ENCODE measurements at regions not wholly inside any gene's neighbourhood (a gene's known extent, or its start where the extent isn't known, plus 50 kb on each side); places are given as distances from the start of the nearest gene placed in this dataset.

GRCh38 chr10:2543142-2543886 lies 524.0 kb upstream of the PFKP start:
- TF ChIP-seq, protein P1, sequence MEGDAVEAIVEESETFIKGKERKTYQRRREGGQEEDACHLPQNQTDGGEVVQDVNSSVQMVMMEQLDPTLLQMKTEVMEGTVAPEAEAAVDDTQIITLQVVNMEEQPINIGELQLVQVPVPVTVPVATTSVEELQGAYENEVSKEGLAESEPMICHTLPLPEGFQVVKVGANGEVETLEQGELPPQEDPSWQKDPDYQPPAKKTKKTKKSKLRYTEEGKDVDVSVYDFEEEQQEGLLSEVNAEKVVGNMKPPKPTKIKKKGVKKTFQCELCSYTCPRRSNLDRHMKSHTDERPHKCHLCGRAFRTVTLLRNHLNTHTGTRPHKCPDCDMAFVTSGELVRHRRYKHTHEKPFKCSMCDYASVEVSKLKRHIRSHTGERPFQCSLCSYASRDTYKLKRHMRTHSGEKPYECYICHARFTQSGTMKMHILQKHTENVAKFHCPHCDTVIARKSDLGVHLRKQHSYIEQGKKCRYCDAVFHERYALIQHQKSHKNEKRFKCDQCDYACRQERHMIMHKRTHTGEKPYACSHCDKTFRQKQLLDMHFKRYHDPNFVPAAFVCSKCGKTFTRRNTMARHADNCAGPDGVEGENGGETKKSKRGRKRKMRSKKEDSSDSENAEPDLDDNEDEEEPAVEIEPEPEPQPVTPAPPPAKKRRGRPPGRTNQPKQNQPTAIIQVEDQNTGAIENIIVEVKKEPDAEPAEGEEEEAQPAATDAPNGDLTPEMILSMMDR (IDR thresholded peaks at IDR 0.05), result no peak
- POLR2A ChIA-PET, result no interaction called here
- no peaks in the 10 kb centered on the region for H3K36me3 ChIP-seq (ENCODE audit: insufficient read depth, low read length)
- no peak overlapping the region for H3K27ac ChIP-seq (ENCODE audit: low read depth in 1 of 2, low read length in 2 of 2)
- Mint-ChIP-seq H3K4me3 (no peak overlapping the region), H3K27ac (no peak overlapping the region), H3K4me1 (ENCODE audit: low read depth) (peaks cover 6% of the 10 kb centered on the region), H3K36me3 (ENCODE audit: low read depth) (no peaks in the 10 kb centered on the region), H3K9me3 (no peaks in the 10 kb centered on the region), H3K27me3 (no peaks in the 10 kb centered on the region)
- ATAC-seq (ENCODE audit: poor library complexity) (no peak), DNase-seq (no peak)
- intact Hi-C loops (cut with DNase I, micrococcal nuclease), result no loop called here
- CTCF ChIA-PET, result no interaction called here
- no peaks in the 10 kb centered on the region for H3K27me3 ChIP-seq (ENCODE audit: control insufficient read depth in 1 of 2, insufficient read depth in 2 of 2, low read length in 2 of 2)
- H3K4me3 ChIP-seq (ENCODE audit: low read length), result no peak overlapping the region
- no peaks in the 10 kb centered on the region for H3K4me1 ChIP-seq (ENCODE audit: insufficient read depth, low read length)
- no peaks in the 10 kb centered on the region for H3K9me3 ChIP-seq (ENCODE audit: control insufficient read depth in 1 of 2, insufficient read depth in 1 of 2, low read length in 2 of 2)

DNA sequence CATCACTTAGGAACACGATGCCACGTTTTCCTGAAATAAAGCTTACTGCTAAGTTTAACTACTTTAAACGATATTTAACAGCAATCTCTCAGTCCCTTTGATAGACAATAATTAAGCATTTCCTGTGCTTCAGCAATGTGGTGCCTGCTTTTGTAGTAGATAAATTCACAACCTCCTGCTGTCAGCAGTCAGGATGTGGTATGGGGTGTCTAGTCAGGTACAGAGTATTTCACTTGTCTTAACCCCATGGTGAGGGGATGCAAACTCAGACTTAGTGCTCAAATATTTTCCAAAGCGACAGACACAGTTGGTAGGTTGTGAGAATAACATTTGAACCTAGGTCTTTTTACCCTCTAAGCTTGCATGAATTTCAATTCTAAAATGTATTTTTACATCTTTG lies 526.2 kb upstream of the PFKP start:
- no peaks in the 10 kb centered on the region for H3K9me3 Mint-ChIP-seq
- ChIA-PET POLR2A (no interaction called here), CTCF (no interaction called here)
- H3K4me1 Mint-ChIP-seq (ENCODE audit: low read depth), result peaks cover 6% of the 10 kb centered on the region
- Histone ChIP-seq H3K36me3 (ENCODE audit: insufficient read depth, low read length) (no peaks in the 10 kb centered on the region), H3K27me3 (ENCODE audit: control insufficient read depth in 1 of 2, insufficient read depth in 2 of 2, low read length in 2 of 2) (no peaks in the 10 kb centered on the region), H3K9me3 (ENCODE audit: control insufficient read depth in 1 of 2, insufficient read depth in 1 of 2, low read length in 2 of 2) (no peaks in the 10 kb centered on the region), H3K27ac (ENCODE audit: low read depth in 1 of 2, low read length in 2 of 2) (no peak overlapping the region), H3K4me3 (ENCODE audit: low read length) (no peak overlapping the region), H3K4me1 (ENCODE audit: insufficient read depth, low read length) (no peaks in the 10 kb centered on the region)
- no peak overlapping the region for H3K27ac Mint-ChIP-seq
- no peaks in the 10 kb centered on the region for H3K27me3 Mint-ChIP-seq
- peak in 1 of 14 experiments; percentile 7 for DNase-seq
- TF ChIP-seq, protein P1 (IDR thresholded peaks at IDR 0.05), result no peak
- no peak overlapping the region for H3K4me3 Mint-ChIP-seq
- intact Hi-C loops (cut with DNase I, micrococcal nuclease), result no loop called here
- ATAC-seq (ENCODE audit: poor library complexity), result peak; percentile 60
- no peaks in the 10 kb centered on the region for H3K36me3 Mint-ChIP-seq (ENCODE audit: low read depth)

DNA sequence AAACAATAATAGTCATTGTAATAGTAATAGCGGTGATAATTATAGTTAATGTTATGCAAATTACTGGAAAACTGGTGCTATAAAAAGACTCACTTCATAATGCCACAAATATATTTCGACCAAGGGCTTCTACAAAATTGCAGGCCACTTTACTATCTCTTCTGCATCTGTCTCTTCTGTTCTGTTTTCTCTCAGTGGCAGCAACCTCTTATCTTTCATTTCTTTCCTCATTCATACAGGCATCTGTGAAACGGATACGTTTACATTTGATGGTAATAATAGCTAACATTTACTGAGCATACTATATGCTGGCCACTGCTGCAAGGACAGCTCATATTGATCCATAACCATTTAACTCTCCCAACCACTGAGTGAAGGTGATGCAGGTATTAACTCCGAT lies 537.4 kb upstream of the PFKP start:
- no peak for ATAC-seq (ENCODE audit: poor library complexity)
- Mint-ChIP-seq H3K27ac (no peak overlapping the region), H3K4me1 (ENCODE audit: low read depth) (no peaks in the 10 kb centered on the region), H3K27me3 (no peaks in the 10 kb centered on the region), H3K36me3 (ENCODE audit: low read depth) (no peaks in the 10 kb centered on the region), H3K4me3 (no peak overlapping the region), H3K9me3 (no peaks in the 10 kb centered on the region)
- ChIA-PET POLR2A (no interaction called here), CTCF (no interaction called here)
- Histone ChIP-seq H3K4me3 (ENCODE audit: low read length) (no peak overlapping the region), H3K4me1 (ENCODE audit: insufficient read depth, low read length) (no peaks in the 10 kb centered on the region), H3K27ac (ENCODE audit: low read depth in 1 of 2, low read length in 2 of 2) (no peak overlapping the region), H3K27me3 (ENCODE audit: control insufficient read depth in 1 of 2, insufficient read depth in 2 of 2, low read length in 2 of 2) (peaks cover 0 to 3% of the 10 kb centered on the region in 2 experiments), H3K36me3 (ENCODE audit: insufficient read depth, low read length) (no peaks in the 10 kb centered on the region), H3K9me3 (ENCODE audit: control insufficient read depth in 1 of 2, insufficient read depth in 1 of 2, low read length in 2 of 2) (peaks cover 0 to 17% of the 10 kb centered on the region in 2 experiments)
- intact Hi-C loops (cut with DNase I, micrococcal nuclease), result no loop called here
- DNase-seq, result no peak
- TF ChIP-seq, protein P1 (IDR thresholded peaks at IDR 0.05), result no peak
